ENCODE measurements at regions not wholly inside any gene's neighbourhood (a gene's known extent, or its start where the extent isn't known, plus 50 kb on each side); places are given as distances from the start of the nearest gene placed in this dataset.
"Not testable (repeated sequence)": the region's sequence is repeated elsewhere in the genome, so short reads cannot be mapped to it uniquely, and the experiment has no call there.

DNA sequence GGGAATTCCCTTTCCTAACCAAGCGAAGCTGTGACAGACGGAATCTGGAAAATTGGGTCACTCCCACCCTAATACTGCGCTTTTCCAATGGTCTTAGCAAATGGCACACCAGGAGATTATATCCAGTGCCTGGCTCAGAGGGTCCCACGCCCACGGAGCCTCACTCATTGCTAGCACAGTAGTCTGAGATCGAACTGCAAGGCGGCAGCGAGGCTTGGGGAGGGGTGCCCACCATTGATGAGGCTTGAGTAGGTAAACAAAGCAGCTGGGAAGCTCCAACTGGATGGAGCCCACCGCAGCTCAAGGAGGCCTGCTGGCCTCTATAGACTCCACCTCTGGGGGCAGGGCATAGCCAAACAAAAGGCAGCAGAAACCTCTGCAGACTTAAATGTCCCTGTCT is 523.9 kb downstream of the KCNH5 start:
- not testable (repeated sequence) for DNase-seq

DNA sequence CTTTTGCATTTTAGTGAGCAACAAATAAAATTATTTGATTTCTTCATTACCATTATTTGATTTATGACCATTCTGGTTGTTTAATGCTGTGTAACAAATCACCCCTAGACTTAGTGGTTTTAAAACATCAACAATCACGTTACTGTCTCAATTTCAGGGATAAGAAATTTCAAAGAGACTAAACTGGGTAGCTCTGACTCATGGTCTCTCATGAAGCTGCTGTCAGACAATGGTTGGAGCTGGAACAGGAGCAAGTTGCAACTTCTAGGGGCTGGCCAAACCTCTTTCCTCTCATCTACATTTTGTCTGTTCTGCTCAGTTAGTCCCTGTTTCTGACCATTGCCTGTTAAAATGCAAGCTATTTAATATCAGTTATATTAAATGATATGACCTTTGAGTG is 517.0 kb downstream of the KCNH5 start:
- no peaks in the 10 kb centered on the region for H3K9me3 ChIP-seq (ENCODE audit: control insufficient read depth in 2 of 2, insufficient read depth in 1 of 2, low read depth in 1 of 2, low read length in 1 of 2)
- 52 to 55% (median 55%) methylated on average over 1 of the region's 1 CpG for WGBS, 3 donors
- H3K27ac ChIP-seq (ENCODE audit: low read depth in 1 of 3, low read length in 2 of 3) = no peak overlapping the region
- no peaks in the 10 kb centered on the region for H3K36me3 ChIP-seq (ENCODE audit: control insufficient read depth in 3 of 3, insufficient read depth in 2 of 3, low read depth in 1 of 3, low read length in 3 of 3)
- H3K27me3 ChIP-seq (ENCODE audit: control insufficient read depth in 3 of 3, insufficient read depth in 3 of 3, low read length in 3 of 3) = no peaks in the 10 kb centered on the region
- no peak overlapping the region for H3K4me3 ChIP-seq (ENCODE audit: low read depth in 1 of 3, low read length in 3 of 3)
- DNase-seq (no peak), FAIRE-seq (no peak)
- H3K4me1 ChIP-seq (ENCODE audit: control insufficient read depth in 3 of 3, insufficient read depth in 2 of 3, low read depth in 1 of 3, low read length in 2 of 3) = no peaks in the 10 kb centered on the region

More for the DNA sequence above, 523.9 kb downstream of the KCNH5 start:
- H3K4me3 ChIP-seq (ENCODE audit: low read depth in 1 of 3, low read length in 3 of 3); H3K27ac ChIP-seq (ENCODE audit: low read depth in 1 of 3, low read length in 2 of 3); H3K4me1 ChIP-seq (ENCODE audit: control insufficient read depth in 3 of 3, insufficient read depth in 2 of 3, low read depth in 1 of 3, low read length in 2 of 3); H3K36me3 ChIP-seq (ENCODE audit: control insufficient read depth in 3 of 3, insufficient read depth in 2 of 3, low read depth in 1 of 3, low read length in 3 of 3); FAIRE-seq; H3K27me3 ChIP-seq (ENCODE audit: control insufficient read depth in 3 of 3, insufficient read depth in 3 of 3, low read length in 3 of 3): not testable (repeated sequence)
- H3K9me3 ChIP-seq (ENCODE audit: control insufficient read depth in 2 of 2, insufficient read depth in 1 of 2, low read depth in 1 of 2, low read length in 1 of 2) = peaks cover 0 to 11% of the 10 kb centered on the region in 2 donors
- 85 to 90% (median 86%) methylated on average over 9 of the region's 9 CpGs for WGBS, 3 donors

DNA sequence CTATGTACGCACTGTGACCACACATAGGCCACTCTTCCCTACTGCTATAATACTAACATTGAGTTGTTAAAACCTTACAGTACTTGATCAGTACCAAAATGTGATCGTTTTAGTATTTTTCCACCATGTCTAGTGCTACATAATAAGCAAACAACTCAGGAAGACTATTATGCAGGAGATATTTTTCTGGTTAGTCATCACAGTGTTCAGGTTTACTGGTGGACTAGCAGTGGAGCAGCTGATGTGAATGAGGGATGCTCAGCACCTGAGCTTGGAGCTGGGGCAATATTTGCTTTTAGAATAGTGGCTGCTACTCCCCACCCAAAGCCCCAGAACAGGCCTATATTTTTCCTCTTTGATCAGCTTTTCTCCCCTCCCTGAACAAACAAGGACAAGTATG is 513.1 kb downstream of the KCNH5 start:
- FAIRE-seq = no peak
- Histone ChIP-seq H3K4me1 (ENCODE audit: control insufficient read depth in 3 of 3, insufficient read depth in 2 of 3, low read depth in 1 of 3, low read length in 2 of 3) (no peaks in the 10 kb centered on the region), H3K4me3 (ENCODE audit: low read depth in 1 of 3, low read length in 3 of 3) (no peak overlapping the region), H3K27ac (ENCODE audit: low read depth in 1 of 3, low read length in 2 of 3) (no peak overlapping the region), H3K9me3 (ENCODE audit: control insufficient read depth in 2 of 2, insufficient read depth in 1 of 2, low read depth in 1 of 2, low read length in 1 of 2) (no peaks in the 10 kb centered on the region), H3K27me3 (ENCODE audit: control insufficient read depth in 3 of 3, insufficient read depth in 3 of 3, low read length in 3 of 3) (no peaks in the 10 kb centered on the region), H3K36me3 (ENCODE audit: control insufficient read depth in 3 of 3, insufficient read depth in 2 of 3, low read depth in 1 of 3, low read length in 3 of 3) (no peaks in the 10 kb centered on the region)
- no peak for DNase-seq
- 79 to 82% (median 80%) methylated on average over 2 of the region's 2 CpGs for WGBS, 3 donors

DNA sequence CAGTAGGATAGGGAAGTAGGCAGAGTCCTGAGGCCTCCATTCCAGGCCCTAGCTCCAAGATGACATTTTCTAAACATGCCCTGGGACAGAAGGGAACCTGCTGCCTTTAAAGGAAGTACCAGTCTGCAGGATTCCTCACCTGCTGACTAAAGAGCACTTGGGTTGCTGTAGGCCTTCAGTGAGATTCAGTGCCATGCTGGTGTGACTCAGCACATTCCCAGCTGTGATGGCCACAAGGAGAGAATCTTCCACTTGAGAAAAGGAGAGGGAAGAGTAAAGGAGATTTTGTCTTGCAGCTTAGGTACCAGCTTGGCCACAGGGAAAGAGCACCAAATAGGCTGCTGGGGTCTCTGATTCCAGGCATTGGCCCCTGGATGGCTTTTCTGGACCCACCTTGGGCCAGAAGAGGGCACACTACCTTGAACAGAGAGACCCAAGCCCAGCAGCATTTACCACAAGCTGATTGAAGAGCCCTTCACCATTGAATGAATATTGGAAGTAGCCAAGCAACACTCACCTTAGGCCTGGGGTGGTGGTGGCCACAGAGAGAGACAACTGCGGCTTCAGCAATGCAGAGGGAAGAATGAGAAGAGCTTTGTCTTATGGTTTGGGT is 498.3 kb downstream of the KCNH5 start:
- Histone ChIP-seq H3K4me3 (ENCODE audit: low read depth in 1 of 3, low read length in 3 of 3) (no peak overlapping the region), H3K9me3 (ENCODE audit: control insufficient read depth in 2 of 2, insufficient read depth in 1 of 2, low read depth in 1 of 2, low read length in 1 of 2) (peaks cover 0 to 8% of the 10 kb centered on the region in 2 donors), H3K27me3 (ENCODE audit: control insufficient read depth in 3 of 3, insufficient read depth in 3 of 3, low read length in 3 of 3) (no peaks in the 10 kb centered on the region), H3K36me3 (ENCODE audit: control insufficient read depth in 3 of 3, insufficient read depth in 2 of 3, low read depth in 1 of 3, low read length in 3 of 3) (no peaks in the 10 kb centered on the region), H3K27ac (ENCODE audit: low read depth in 1 of 3, low read length in 2 of 3) (no peak overlapping the region), H3K4me1 (ENCODE audit: control insufficient read depth in 3 of 3, insufficient read depth in 2 of 3, low read depth in 1 of 3, low read length in 2 of 3) (no peaks in the 10 kb centered on the region)
- no peak for DNase-seq
- FAIRE-seq = no peak
- WGBS, 3 donors = 76 to 94% (median 93%) methylated on average over 1 of the region's 1 CpG

DNA sequence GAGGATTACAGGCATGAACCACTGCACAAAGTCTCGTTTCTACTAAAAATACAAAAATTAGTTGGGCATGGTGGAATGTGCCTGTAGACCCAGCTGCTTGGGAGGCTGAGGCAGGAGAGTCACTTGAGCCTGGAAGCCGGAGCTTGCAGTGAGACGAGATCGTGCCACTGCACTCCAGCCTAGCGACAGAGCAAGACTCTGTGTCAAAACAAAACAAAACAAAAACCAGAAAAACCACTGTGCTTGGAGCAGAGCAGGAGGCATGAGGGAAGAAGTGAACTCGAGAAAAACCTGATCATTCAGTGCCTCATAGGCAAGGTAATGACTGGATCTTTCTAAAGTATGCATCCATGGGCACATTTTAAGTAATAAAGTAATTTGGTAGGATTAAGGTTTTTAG is 487.8 kb downstream of the KCNH5 start:
- 74 to 80% (median 76%) methylated on average over 6 of the region's 6 CpGs for WGBS, 3 donors
- no peak overlapping the region for H3K27ac ChIP-seq (ENCODE audit: low read depth in 1 of 3, low read length in 2 of 3)
- no peaks in the 10 kb centered on the region for H3K27me3 ChIP-seq (ENCODE audit: control insufficient read depth in 3 of 3, insufficient read depth in 3 of 3, low read length in 3 of 3)
- no peaks in the 10 kb centered on the region for H3K36me3 ChIP-seq (ENCODE audit: control insufficient read depth in 3 of 3, insufficient read depth in 2 of 3, low read depth in 1 of 3, low read length in 3 of 3)
- no peak for DNase-seq
- H3K4me3 ChIP-seq (ENCODE audit: low read depth in 1 of 3, low read length in 3 of 3) = no peak overlapping the region
- no peaks in the 10 kb centered on the region for H3K9me3 ChIP-seq (ENCODE audit: control insufficient read depth in 2 of 2, insufficient read depth in 1 of 2, low read depth in 1 of 2, low read length in 1 of 2)
- no peaks in the 10 kb centered on the region for H3K4me1 ChIP-seq (ENCODE audit: control insufficient read depth in 3 of 3, insufficient read depth in 2 of 3, low read depth in 1 of 3, low read length in 2 of 3)
- FAIRE-seq = no peak

DNA sequence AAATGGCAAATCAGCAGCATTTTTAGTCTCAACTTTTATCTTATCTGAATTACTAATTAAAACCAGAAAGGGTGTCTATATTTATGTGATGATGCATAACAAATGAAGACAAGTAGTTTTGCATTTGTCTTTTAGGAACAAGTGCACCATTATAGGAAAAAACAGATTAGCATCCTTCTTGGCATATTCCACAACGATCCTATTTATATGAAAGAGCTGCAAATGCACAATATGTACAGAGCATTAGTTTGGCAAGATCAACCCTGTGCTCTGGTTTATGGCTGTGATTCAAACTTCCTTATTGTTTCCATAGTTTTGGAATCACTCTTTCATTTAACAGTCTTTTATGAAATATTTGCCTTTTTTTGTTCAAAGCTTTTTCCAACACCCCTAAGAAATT is 486.8 kb downstream of the KCNH5 start:
- FAIRE-seq (no peak), DNase-seq (no peak)
- Histone ChIP-seq H3K27me3 (ENCODE audit: control insufficient read depth in 3 of 3, insufficient read depth in 3 of 3, low read length in 3 of 3) (no peaks in the 10 kb centered on the region), H3K36me3 (ENCODE audit: control insufficient read depth in 3 of 3, insufficient read depth in 2 of 3, low read depth in 1 of 3, low read length in 3 of 3) (no peaks in the 10 kb centered on the region), H3K9me3 (ENCODE audit: control insufficient read depth in 2 of 2, insufficient read depth in 1 of 2, low read depth in 1 of 2, low read length in 1 of 2) (no peaks in the 10 kb centered on the region), H3K4me3 (ENCODE audit: low read depth in 1 of 3, low read length in 3 of 3) (no peak overlapping the region), H3K4me1 (ENCODE audit: control insufficient read depth in 3 of 3, insufficient read depth in 2 of 3, low read depth in 1 of 3, low read length in 2 of 3) (no peaks in the 10 kb centered on the region), H3K27ac (ENCODE audit: low read depth in 1 of 3, low read length in 2 of 3) (no peak overlapping the region)
- WGBS, 3 donors = 35 to 54% (median 53%) methylated on average over 1 of the region's 1 CpG

DNA sequence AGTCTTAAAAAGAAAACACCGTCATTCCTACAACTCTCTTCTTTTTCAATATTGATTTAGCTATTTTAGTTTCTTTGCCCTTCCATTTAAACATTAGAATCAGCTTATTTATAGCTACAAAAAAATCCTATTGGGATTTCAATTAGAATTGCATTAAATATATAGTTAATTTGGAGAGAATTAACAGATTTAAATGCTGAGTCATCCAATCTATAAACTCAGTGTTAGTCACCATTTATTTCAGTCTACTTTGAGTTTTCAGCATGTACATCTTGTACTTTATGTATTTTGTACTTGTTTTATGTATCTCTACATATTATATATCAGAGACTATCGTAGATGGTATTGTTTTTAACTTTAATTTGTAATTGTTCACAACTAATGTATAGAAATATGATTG is 460.0 kb downstream of the KCNH5 start:
- Histone ChIP-seq H3K36me3 (ENCODE audit: control insufficient read depth in 3 of 3, insufficient read depth in 2 of 3, low read depth in 1 of 3, low read length in 3 of 3) (no peaks in the 10 kb centered on the region), H3K4me3 (ENCODE audit: low read depth in 1 of 3, low read length in 3 of 3) (no peak overlapping the region), H3K27ac (ENCODE audit: low read depth in 1 of 3, low read length in 2 of 3) (no peak overlapping the region), H3K9me3 (ENCODE audit: control insufficient read depth in 2 of 2, insufficient read depth in 1 of 2, low read depth in 1 of 2, low read length in 1 of 2) (no peaks in the 10 kb centered on the region), H3K27me3 (ENCODE audit: control insufficient read depth in 3 of 3, insufficient read depth in 3 of 3, low read length in 3 of 3) (no peaks in the 10 kb centered on the region), H3K4me1 (ENCODE audit: control insufficient read depth in 3 of 3, insufficient read depth in 2 of 3, low read depth in 1 of 3, low read length in 2 of 3) (no peaks in the 10 kb centered on the region)
- DNase-seq (no peak), FAIRE-seq (no peak)
- 55 to 79% (median 71%) methylated on average over 2 of the region's 2 CpGs for WGBS, 3 donors

DNA sequence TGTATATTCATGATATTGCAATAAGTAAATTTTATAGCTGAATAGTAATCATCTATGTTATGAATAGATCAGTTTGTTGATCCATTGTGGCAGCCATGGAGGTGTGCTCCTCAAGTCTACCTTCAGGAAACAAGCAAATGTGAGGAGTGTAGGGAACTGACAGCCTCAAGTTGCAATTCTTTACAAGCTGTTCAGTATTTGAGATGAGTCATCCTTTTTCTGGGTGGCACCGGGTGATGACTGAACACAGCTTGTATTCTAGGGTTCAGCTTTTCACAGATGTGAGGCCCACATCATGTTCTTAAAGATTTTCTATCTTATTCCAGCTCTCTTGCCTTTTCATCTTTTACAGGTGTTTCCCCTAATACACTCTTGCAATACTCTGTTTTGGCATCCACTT is 452.4 kb downstream of the KCNH5 start:
- Histone ChIP-seq H3K4me1 (ENCODE audit: control insufficient read depth in 3 of 3, insufficient read depth in 2 of 3, low read depth in 1 of 3, low read length in 2 of 3) (no peaks in the 10 kb centered on the region), H3K4me3 (ENCODE audit: low read depth in 1 of 3, low read length in 3 of 3) (no peak overlapping the region), H3K27me3 (ENCODE audit: control insufficient read depth in 3 of 3, insufficient read depth in 3 of 3, low read length in 3 of 3) (no peaks in the 10 kb centered on the region), H3K9me3 (ENCODE audit: control insufficient read depth in 2 of 2, insufficient read depth in 1 of 2, low read depth in 1 of 2, low read length in 1 of 2) (peaks cover 0 to 4% of the 10 kb centered on the region in 2 donors), H3K27ac (ENCODE audit: low read depth in 1 of 3, low read length in 2 of 3) (no peak overlapping the region), H3K36me3 (ENCODE audit: control insufficient read depth in 3 of 3, insufficient read depth in 2 of 3, low read depth in 1 of 3, low read length in 3 of 3) (no peaks in the 10 kb centered on the region)
- DNase-seq (no peak), FAIRE-seq (no peak)
- 43 to 67% (median 64%) methylated on average over 1 of the region's 1 CpG for WGBS, 3 donors

DNA sequence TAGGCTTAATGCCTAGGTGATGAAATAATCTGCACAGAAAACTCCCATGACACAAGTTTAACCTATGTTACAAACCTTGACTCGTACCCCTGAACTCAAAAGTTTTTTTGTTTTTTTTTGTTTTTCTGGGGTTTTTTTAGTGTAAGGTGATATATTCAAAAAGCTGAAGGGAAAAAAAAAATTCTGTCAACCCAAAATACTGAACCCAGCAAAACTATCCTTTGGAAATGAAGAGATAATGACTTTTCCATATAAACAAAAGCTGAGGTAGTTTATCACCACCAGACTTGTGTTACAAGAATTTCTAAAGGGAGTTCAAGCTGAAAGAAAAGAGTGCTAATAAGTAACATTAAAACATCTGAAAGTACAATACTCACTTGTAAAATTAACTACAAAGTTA is 448.1 kb downstream of the KCNH5 start:
- H3K27ac ChIP-seq (ENCODE audit: low read depth in 1 of 3, low read length in 2 of 3) = no peak overlapping the region
- WGBS, 3 donors = 82 to 94% (median 92%) methylated on average over 1 of the region's 1 CpG
- H3K36me3 ChIP-seq (ENCODE audit: control insufficient read depth in 3 of 3, insufficient read depth in 2 of 3, low read depth in 1 of 3, low read length in 3 of 3) = no peaks in the 10 kb centered on the region
- FAIRE-seq = no peak
- H3K4me1 ChIP-seq (ENCODE audit: control insufficient read depth in 3 of 3, insufficient read depth in 2 of 3, low read depth in 1 of 3, low read length in 2 of 3) = no peaks in the 10 kb centered on the region
- H3K9me3 ChIP-seq (ENCODE audit: control insufficient read depth in 2 of 2, insufficient read depth in 1 of 2, low read depth in 1 of 2, low read length in 1 of 2) = peaks cover 0 to 4% of the 10 kb centered on the region in 2 donors
- H3K4me3 ChIP-seq (ENCODE audit: low read depth in 1 of 3, low read length in 3 of 3) = no peak overlapping the region
- no peaks in the 10 kb centered on the region for H3K27me3 ChIP-seq (ENCODE audit: control insufficient read depth in 3 of 3, insufficient read depth in 3 of 3, low read length in 3 of 3)
- DNase-seq = no peak

Measured in small intestine (tissue), 7 donors.